Natural killer cell treated with Interleukin-12 subunit alpha and Interleukin-12 subunit beta and Interleukin-15 and Interleukin-18, amount 100 ng/mL, for 72 hours (primary cell): ENCODE measurements at regions not wholly inside any gene's neighbourhood (a gene's known extent, or its start where the extent isn't known, plus 50 kb on each side); places are given as distances from the start of the nearest gene placed in this dataset.
"Not testable (repeated sequence)": the region's sequence is repeated elsewhere in the genome, so short reads cannot be mapped to it uniquely, and the experiment has no call there.

Experiments used
- ATAC-seq, 2 donors: fragments of 150-1000 bp; cut with Tn5 transposase in 1 of 2; sonication (Bioruptor Pico), chemical (Tn5 transposase) in 1 of 2; 2 replicates each; pipeline ENCODE4 v1.10.0; 2021
- DNase-seq: peaks from one replicate; pipeline ENCODE4 v3.0.0; 2022; ENCODE audit warnings: low spot score
- H3K27ac Mint-ChIP-seq, 2 donors: 1 replicate in 1 of 2; 2 replicates in 1 of 2; pipeline ENCODE4 v1.8.0; 2022; ENCODE audit warnings: mixed read lengths in 2 of 2, mild to moderate bottlenecking in 1 of 2, moderate library complexity in 1 of 2
- H3K27me3 Mint-ChIP-seq, 2 donors: 1 replicate in 1 of 2; 2 replicates in 1 of 2; pipeline ENCODE4 v1.8.0; 2022; ENCODE audit warnings: mixed read lengths in 2 of 2
- H3K36me3 Mint-ChIP-seq: one replicate; pipeline ENCODE4 v1.8.0; 2022; ENCODE audit warnings: mixed read lengths
- H3K4me1 Mint-ChIP-seq, 2 donors: 1 replicate in 1 of 2; 2 replicates in 1 of 2; pipeline ENCODE4 v1.8.0; 2022; ENCODE audit warnings: low read depth in 2 of 2, mixed read lengths in 2 of 2, mild to moderate bottlenecking in 1 of 2
- H3K4me3 Mint-ChIP-seq: one replicate; pipeline ENCODE4 v1.8.0; 2022; ENCODE audit warnings: mixed read lengths
- H3K9me3 Mint-ChIP-seq: 2 replicates; pipeline ENCODE4 v1.8.0; 2022; ENCODE audit warnings: mixed read lengths

GRCh38 chr3:144677103-144677502 lies 705.5 kb downstream of the DIPK2A start:
- peaks cover 8% of the 10 kb centered on the region for H3K9me3 Mint-ChIP-seq
- H3K4me1 Mint-ChIP-seq: no peaks in the 10 kb centered on the region
- H3K36me3 Mint-ChIP-seq: no peaks in the 10 kb centered on the region
- no peak overlapping the region for H3K27ac Mint-ChIP-seq
- H3K27me3 Mint-ChIP-seq: no peaks in the 10 kb centered on the region
- no peak for DNase-seq
- H3K4me3 Mint-ChIP-seq: no peak overlapping the region
- no peak for ATAC-seq

GRCh38 chr3:144683065-144683464 lies 711.4 kb downstream of the DIPK2A start:
- Mint-ChIP-seq H3K9me3 (no peaks in the 10 kb centered on the region), H3K4me3 (no peak overlapping the region), H3K27me3 (no peaks in the 10 kb centered on the region), H3K4me1 (no peaks in the 10 kb centered on the region), H3K36me3 (no peaks in the 10 kb centered on the region), H3K27ac (no peak overlapping the region)
- DNase-seq: no peak
- ATAC-seq: no peak

GRCh38 chr3:144687862-144688261 lies 716.2 kb downstream of the DIPK2A start:
- no peaks in the 10 kb centered on the region for H3K27me3 Mint-ChIP-seq
- no peak overlapping the region for H3K27ac Mint-ChIP-seq
- no peaks in the 10 kb centered on the region for H3K36me3 Mint-ChIP-seq
- ATAC-seq (no peak), DNase-seq (no peak)
- no peak overlapping the region for H3K4me3 Mint-ChIP-seq
- H3K4me1 Mint-ChIP-seq: no peaks in the 10 kb centered on the region
- H3K9me3 Mint-ChIP-seq: no peaks in the 10 kb centered on the region

GRCh38 chr3:144692488-144692887 lies 720.9 kb downstream of the DIPK2A start:
- Mint-ChIP-seq H3K27me3 (no peaks in the 10 kb centered on the region), H3K27ac (no peak overlapping the region), H3K9me3 (peaks cover 4% of the 10 kb centered on the region), H3K36me3 (no peaks in the 10 kb centered on the region), H3K4me1 (no peaks in the 10 kb centered on the region), H3K4me3 (no peak overlapping the region)
- no peak for DNase-seq
- ATAC-seq: no peak

- H3K9me3 Mint-ChIP-seq: peaks cover 5% of the 10 kb centered on the region
Measured at GRCh38 chr3:144708437-144708836, 736.8 kb downstream of the DIPK2A start.

GRCh38 chr3:144737281-144737680 lies 765.7 kb downstream of the DIPK2A start:
- no peaks in the 10 kb centered on the region for H3K4me1 Mint-ChIP-seq
- H3K9me3 Mint-ChIP-seq: no peaks in the 10 kb centered on the region
- no peak overlapping the region for H3K4me3 Mint-ChIP-seq
- no peaks in the 10 kb centered on the region for H3K36me3 Mint-ChIP-seq
- ATAC-seq: no peak
- no peak for DNase-seq
- H3K27ac Mint-ChIP-seq: no peak overlapping the region
- no peaks in the 10 kb centered on the region for H3K27me3 Mint-ChIP-seq

More at GRCh38 chr3:144708437-144708836, 736.8 kb downstream of the DIPK2A start:
- H3K27me3 Mint-ChIP-seq: no peaks in the 10 kb centered on the region
- no peaks in the 10 kb centered on the region for H3K4me1 Mint-ChIP-seq
- H3K36me3 Mint-ChIP-seq: no peaks in the 10 kb centered on the region
- DNase-seq (no peak), ATAC-seq (no peak)
- no peak overlapping the region for H3K4me3 Mint-ChIP-seq
- no peak overlapping the region for H3K27ac Mint-ChIP-seq

- no peaks in the 10 kb centered on the region for H3K4me1 Mint-ChIP-seq
- H3K36me3 Mint-ChIP-seq: no peaks in the 10 kb centered on the region
- H3K27ac Mint-ChIP-seq: no peak overlapping the region
Measured at GRCh38 chr3:144743225-144743668, 771.6 kb downstream of the DIPK2A start.

GRCh38 chr3:144744473-144744872 lies 772.9 kb downstream of the DIPK2A start:
- Mint-ChIP-seq H3K27ac (no peak overlapping the region), H3K4me3 (no peak overlapping the region), H3K4me1 (no peaks in the 10 kb centered on the region), H3K9me3 (peaks cover 3% of the 10 kb centered on the region), H3K27me3 (no peaks in the 10 kb centered on the region), H3K36me3 (no peaks in the 10 kb centered on the region)
- DNase-seq: no peak
- ATAC-seq: no peak

More at GRCh38 chr3:144743225-144743668, 771.6 kb downstream of the DIPK2A start:
- no peak overlapping the region for H3K4me3 Mint-ChIP-seq
- DNase-seq (no peak), ATAC-seq (no peak)
- H3K27me3 Mint-ChIP-seq: no peaks in the 10 kb centered on the region
- no peaks in the 10 kb centered on the region for H3K9me3 Mint-ChIP-seq

GRCh38 chr3:144746631-144747030 lies 775.0 kb downstream of the DIPK2A start:
- DNase-seq: no peak
- Mint-ChIP-seq H3K27me3 (no peaks in the 10 kb centered on the region), H3K4me3 (no peak overlapping the region), H3K27ac (no peak overlapping the region), H3K9me3 (peaks cover 3% of the 10 kb centered on the region), H3K4me1 (no peaks in the 10 kb centered on the region), H3K36me3 (no peaks in the 10 kb centered on the region)
- ATAC-seq: no peak

- H3K27ac Mint-ChIP-seq, H3K36me3 Mint-ChIP-seq, DNase-seq, H3K4me1 Mint-ChIP-seq, H3K27me3 Mint-ChIP-seq, H3K4me3 Mint-ChIP-seq, ATAC-seq, H3K9me3 Mint-ChIP-seq: not testable (repeated sequence)
Measured at GRCh38 chr3:144749536-144750253, 778.1 kb downstream of the DIPK2A start.

- no peaks in the 10 kb centered on the region for H3K36me3 Mint-ChIP-seq
- H3K9me3 Mint-ChIP-seq: peaks cover 11% of the 10 kb centered on the region
- DNase-seq (no peak), ATAC-seq (no peak)
- H3K27ac Mint-ChIP-seq: no peak overlapping the region
- H3K4me3 Mint-ChIP-seq: no peak overlapping the region
- no peaks in the 10 kb centered on the region for H3K27me3 Mint-ChIP-seq
- no peaks in the 10 kb centered on the region for H3K4me1 Mint-ChIP-seq
Measured at GRCh38 chr3:144754076-144754783, 782.6 kb downstream of the DIPK2A start.

GRCh38 chr3:144756704-144757440 lies 785.2 kb downstream of the DIPK2A start:
- Mint-ChIP-seq H3K27ac (no peak overlapping the region), H3K27me3 (no peaks in the 10 kb centered on the region), H3K4me3 (no peak overlapping the region), H3K4me1 (no peaks in the 10 kb centered on the region), H3K9me3 (peaks cover 13% of the 10 kb centered on the region), H3K36me3 (no peaks in the 10 kb centered on the region)
- no peak for DNase-seq
- ATAC-seq: no peak

GRCh38 chr3:144760831-144761230 lies 789.2 kb downstream of the DIPK2A start:
- H3K27ac Mint-ChIP-seq: no peak overlapping the region
- no peaks in the 10 kb centered on the region for H3K36me3 Mint-ChIP-seq
- H3K27me3 Mint-ChIP-seq: no peaks in the 10 kb centered on the region
- DNase-seq: no peak
- no peaks in the 10 kb centered on the region for H3K4me1 Mint-ChIP-seq
- no peak overlapping the region for H3K4me3 Mint-ChIP-seq
- H3K9me3 Mint-ChIP-seq: peaks cover 2% of the 10 kb centered on the region
- ATAC-seq: no peak

GRCh38 chr3:144762091-144762490 lies 790.5 kb downstream of the DIPK2A start:
- Mint-ChIP-seq H3K27ac (no peak overlapping the region), H3K4me1 (no peaks in the 10 kb centered on the region), H3K4me3 (no peak overlapping the region), H3K36me3 (no peaks in the 10 kb centered on the region), H3K9me3 (peaks cover 2% of the 10 kb centered on the region), H3K27me3 (no peaks in the 10 kb centered on the region)
- no peak for DNase-seq
- ATAC-seq: no peak
